GM18868 (cell line): ENCODE measurements at regions not wholly inside any gene's neighbourhood (a gene's known extent, or its start where the extent isn't known, plus 50 kb on each side); places are given as distances from the start of the nearest gene placed in this dataset.

ENCODE experiments used
- ATAC-seq: cut with Tn5 transposase; IDR thresholded peaks from one replicate; pipeline ENCODE4 v1.9.1; 2021; ENCODE audit warnings: mild to moderate bottlenecking, moderate library complexity; ENCODE audit not compliant: unreplicated experiment

DNA sequence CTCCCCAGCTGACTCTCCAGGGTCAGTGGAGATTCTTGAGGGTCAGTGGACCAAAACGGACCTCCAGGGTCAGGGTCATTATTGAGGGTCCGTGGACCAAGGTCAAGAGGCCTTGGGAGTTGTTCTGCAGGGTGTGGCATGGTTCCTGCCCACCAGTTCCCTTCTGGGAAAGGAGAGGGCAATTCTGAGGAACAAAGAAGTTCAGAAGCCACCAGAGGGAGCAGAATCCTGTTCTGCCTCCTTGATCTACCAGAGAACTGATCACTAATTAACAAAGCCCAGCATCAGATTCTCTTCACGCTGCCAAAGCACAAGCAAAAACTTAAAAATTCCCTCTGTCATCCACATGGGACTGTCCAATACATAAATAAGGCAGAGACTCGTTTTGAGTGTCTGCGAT lies 263.4 kb downstream of the DHX35 start:
- no peak for ATAC-seq

DNA sequence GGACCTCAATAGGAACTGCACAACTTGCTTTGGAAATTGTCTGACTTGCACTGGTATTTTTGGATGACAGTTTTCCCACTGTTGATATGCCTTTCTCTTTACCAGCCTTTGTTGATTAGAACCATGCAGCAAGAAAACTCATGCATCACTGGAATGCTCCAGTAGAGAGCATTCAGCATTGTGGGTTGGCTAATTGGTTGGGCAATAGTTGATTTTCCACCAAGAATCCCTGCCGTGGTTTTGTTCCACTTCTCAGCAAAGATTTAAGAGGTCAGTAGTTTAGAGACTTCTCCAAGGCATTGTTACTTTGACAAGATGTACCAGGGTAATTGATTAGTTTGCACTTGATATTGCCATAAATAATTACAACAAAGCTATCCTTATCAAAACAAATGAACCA lies 260.0 kb downstream of the DHX35 start:
- ATAC-seq, result no peak

DNA sequence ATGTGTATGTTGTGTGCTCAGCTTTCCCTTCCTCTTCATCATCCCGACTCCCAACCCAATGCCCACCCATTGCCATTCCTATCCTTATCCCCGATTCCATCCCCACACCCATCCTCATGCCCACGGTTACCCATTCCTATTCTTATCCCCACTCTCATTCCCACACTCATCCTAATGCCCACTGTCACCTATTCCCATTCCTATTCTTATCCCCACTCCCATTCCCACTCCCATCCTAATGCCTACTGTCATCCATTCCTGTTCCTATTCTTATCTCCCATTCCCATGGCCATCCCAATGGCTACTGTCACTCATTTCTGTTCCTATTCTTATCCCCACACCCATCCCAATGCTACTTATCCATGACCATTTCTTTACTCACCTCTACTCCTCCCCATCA lies 254.1 kb downstream of the DHX35 start:
- no peak for ATAC-seq

DNA sequence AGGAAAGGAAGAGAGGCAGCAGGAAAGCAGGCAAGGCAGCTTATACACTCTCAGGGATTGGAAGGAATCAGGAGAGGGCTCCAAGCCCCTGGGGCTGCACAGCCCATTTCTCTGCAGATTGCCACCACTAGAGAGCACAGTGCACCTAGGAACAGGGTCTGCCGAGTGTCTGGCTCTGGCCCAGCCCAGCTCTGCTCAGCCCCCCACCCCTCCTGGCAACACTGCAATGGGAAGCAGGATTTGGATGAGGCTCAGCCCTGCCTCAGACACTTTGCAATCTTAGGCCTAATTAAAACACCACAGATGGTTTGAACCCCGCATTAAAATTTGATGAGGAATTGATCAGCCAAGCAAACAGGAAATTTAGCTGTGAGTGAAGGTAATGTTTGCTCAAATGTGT lies 252.7 kb downstream of the DHX35 start:
- no peak for ATAC-seq

DNA sequence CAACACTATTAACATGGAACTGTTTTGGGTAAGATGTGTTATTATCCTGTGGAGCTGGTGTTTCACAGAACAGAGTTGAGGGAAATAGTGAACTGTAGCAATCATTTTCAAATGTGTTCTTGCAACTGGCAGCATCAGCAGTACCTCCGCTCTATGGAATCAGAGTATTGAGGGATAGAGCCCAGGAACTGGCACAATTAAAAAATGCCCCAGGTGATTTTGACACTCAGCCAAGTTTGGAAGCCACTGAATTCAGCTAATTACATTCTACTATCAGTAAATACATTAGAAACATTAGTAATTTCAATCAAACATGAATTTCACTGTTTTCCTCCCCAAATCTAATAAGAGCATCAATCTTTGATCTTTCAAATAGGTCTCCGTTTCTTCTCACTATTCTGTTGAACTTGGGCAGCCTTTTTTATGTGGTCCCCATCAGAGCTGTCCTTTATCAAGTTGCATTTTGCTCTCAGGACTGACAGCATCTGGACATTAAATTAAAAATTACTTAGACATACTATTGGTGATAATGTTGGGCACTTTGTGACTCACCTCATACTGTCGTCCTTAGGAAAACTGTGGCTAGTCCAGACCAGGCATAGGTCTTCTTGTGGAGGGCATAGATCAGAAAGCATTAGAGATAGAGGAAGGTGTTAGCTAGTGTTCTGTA lies 251.5 kb downstream of the DHX35 start:
- no peak for ATAC-seq

DNA sequence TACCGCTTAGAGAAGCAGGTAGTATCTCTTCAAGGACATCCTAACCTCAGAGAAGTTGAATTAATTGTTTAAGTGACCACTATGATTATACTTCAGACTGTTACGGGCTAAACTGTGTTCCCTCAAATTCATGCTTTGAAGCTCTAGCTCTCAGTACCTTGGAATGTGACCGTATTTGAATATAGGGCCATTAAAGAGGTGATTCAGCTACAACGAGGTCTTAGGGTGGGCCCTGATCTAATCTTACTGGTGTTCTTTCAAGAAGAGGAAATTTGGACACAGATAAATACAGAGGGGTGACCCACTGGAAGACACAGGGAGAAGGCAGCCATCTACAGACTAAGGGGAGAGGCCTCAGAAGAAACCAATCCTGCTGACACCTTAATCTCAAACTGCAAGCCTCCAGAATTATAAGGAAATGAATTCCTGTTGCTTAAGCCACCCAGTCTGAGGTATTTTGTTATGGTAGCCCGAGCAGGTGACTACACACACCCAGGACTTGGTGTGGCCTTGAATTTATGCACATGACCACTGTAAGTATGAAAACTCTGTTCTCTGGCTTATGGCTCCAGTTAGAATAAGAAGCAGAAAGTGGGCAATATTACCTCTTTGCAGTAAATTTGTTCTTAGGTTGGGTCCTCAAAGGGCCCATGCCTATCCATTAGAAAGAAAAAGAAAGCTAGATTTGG lies 249.1 kb downstream of the DHX35 start:
- ATAC-seq, result no peak

DNA sequence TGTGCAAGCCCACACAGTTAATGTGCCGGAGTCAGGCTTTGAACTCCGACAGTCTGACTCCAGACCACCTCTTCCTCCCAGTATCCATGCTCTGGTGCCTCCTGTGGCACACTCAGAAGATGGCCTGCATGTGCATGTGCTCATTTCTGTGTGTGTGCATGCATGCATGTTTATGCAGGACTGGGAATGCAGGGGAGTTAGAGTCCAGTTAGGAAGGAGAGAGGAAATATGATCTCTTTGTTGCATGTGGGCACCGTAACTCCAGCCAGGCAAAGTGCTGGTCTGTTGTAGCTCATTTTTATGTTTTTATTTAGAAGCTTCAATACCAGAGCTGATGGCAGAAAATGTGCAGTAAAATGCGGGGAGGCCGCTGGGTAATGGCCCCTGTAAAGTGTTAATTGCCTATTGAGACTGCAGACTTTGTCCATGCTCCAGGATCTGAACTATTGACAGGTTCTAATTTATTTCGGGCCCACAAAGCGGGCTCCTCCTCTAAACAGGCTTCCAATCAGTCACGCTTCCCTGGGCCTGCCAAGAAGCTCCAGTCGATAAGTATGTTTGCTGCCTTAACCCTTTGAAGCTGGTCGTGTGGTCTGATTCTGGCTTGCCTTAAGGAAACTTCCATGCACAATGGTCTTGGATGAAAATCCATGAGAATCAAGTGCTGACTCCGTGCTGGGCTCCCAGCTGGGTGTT lies 248.3 kb downstream of the DHX35 start:
- no peak for ATAC-seq

DNA sequence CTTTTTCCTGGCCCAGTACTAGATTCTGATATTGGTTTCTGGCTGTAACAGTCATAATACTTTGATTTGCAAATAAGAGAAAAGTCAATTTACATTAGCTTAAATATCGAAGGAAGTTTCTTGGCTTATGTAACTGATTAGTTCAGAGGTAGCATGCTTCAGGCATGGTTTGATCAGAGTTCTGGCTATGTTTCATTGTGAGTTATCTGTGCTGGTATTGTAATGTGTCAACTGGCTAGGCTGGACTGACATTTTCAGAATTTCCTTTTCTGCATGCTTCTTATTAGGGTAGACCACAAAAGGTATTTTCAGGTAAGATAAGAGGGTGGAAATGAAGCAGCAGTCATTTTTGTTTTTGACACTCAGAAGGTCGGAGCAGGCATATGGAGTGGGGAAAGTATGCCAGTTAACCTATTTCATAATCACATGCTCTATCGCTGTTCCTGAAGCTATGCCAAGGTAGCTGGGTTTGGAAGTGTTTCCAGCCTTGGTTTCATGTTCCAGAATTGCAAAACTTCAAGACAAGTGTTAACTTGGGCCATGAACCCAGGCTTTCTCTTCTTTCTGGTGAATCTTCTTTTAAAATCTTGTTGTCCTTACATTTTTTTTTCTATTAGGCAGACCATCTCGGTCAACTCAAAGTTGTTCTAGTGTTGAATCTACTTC lies 244.9 kb downstream of the DHX35 start:
- ATAC-seq, result no peak

DNA sequence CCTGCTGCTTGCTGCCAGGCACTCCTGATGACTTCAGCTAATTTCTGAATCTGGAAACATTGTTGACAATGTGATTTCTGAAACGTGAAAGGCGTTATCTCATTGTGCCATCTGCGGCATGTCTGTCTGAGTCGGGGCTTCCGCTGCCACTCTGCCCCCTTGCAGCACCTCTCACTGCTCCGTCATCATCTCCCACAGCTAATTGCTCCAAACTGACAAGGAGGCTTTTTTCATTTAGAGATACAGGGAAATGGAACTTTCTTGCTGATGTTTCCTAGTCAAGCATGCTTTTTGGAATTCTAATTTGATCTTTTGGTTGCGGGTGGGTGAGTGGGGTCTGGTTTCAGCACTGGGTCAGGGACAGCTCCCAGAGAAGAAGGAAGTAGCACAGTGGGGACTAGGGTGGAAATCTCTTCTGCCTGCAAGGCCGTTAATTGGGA lies 233.5 kb downstream of the DHX35 start:
- no peak for ATAC-seq

DNA sequence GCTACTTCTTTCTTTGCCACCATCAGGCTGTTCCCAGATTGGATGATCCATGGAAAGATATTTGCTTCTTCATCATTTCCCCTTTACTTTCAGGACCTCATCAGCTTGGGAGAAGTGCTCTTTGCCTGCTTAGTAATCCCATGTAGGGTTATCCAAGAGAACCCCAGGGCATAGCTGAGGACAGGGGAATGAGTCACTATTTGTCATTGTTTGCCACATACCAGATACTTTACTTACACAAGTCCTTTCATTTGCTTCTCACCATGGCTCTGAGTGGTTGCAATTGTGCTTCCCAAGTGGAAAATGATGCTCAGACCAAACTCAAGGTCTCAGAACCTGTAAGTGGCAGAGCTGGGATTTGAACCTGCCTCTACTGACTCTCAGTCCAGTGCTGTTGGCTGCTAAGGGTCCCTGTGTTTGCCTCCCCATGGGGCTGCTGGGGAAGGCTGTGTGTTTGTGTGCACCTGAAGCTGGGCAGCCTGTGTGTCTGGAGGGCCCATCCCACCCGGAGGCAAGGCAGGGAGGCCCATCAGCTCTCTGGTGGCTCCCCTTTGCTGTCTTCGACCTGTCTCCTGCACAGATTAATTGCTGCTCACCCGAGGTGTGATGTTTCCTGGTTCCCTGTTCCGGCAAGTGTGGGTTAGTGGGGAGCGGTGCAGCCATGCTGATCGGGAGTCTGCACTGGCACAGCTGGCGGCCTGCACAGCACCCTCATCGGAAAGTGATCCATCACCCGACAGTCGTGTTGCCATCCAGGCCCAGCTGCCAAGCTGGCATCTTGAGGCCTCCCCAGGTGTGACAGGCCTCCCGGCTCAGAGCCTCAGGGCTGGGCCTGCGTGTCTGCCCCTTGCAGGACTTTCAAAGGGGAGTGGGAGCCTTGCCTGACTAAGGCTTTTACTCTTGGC lies 228.8 kb downstream of the DHX35 start:
- no peak for ATAC-seq

DNA sequence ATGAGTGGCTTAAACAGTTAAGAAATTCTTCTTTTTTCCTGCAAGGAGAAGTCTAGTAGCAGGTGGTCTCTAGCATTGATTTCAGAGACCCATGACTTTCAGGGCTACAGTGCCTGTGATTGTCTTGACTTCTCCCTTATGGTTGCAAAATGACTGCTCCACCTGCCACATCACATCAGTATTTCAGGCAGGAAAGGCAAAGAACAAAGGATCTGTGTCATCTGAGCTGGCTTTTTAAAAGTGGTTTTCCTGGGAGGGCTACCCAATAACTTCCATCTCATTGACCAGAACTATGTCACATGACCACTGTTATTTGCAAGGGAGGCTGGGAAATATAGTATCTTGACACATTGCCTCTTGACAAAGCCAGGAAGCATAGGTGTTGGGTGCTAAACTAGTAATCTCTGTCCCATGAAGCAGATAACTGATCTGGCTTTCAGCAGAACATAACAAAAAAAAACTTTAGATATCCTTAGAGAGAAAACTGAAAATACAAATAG lies 226.2 kb downstream of the DHX35 start:
- ATAC-seq, result no peak

DNA sequence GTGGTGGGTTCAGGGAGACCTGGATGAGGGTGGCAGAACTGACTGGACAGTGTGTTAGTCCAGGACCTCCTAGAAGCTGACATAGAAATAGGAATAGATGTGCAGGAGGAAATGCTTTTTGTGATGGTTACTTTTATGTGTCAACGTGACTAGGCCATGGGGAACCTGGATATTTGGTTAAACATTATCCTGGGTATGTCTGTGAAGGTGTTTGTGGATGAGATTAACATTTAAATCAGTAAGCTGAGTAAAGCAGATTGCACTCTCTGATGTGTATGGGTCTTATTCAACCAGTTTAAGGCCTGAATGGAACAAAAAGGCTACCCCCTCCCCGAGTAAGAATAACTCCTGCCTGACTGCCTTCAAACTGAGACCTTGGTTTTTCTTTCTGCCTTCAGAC lies 219.3 kb downstream of the DHX35 start:
- no peak for ATAC-seq

DNA sequence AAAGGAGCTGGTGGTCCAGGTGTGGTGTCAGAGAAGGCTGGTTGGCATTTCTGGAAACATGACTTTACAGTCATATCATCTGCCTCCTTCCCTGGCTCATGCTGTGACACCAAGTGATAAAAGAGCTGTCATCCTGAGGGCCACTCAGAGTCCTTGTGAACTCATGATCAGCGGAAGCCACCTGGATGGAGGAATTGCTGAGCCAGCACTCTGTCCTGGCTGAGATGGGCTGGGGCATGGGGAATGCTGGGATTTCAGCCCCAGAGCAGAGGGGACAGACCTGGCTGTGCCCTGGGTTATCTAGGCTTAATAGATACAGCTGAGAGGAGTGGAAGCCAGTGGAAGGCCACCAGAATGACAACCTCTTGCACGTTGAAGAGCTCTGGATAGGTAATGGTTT lies 214.3 kb downstream of the DHX35 start:
- no peak for ATAC-seq

DNA sequence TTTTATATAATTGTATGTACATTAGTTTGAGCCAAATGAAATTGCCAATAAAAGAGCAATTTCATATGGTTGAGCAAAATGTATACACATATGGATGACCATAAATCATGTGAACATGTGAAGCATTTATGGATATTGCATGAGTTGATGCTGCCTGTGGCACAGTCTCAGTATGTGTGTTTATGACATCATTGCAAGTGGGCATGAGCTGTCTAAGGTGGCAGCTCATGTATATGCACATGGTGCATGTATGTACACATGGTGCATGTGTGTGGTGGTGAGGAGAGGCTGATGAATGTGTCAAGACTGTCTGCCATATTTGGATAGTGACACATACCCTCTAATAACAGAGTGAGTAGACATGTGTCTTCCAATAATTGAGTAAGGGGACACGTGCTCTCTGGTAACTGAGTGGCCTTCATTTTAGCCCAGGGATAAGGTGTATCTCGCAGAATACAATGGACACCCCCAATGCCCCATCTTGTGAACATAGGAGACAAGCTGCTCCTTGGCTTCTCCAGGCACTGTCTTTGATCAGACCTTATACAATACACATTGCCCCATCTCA lies 208.8 kb downstream of the DHX35 start:
- no peak for ATAC-seq

DNA sequence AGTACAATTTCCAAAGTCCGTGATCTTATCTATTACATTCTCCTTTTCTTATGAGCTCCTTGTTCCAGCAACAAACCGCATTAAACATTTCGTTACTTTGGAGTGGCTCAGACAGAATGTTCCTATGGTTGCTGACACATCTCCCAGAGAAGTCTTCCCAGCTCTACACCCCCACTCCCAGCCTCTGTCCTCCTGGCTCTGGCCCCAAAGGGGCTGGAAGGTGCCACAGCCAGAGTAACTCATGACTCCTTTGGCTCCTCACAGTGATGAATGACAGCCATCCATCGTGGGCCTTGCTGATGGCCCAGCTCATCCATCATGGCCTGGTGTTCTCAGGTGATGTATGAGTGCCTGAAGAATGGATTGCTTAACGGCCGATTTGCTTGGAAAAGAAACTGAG lies 203.0 kb downstream of the DHX35 start:
- no peak for ATAC-seq

DNA sequence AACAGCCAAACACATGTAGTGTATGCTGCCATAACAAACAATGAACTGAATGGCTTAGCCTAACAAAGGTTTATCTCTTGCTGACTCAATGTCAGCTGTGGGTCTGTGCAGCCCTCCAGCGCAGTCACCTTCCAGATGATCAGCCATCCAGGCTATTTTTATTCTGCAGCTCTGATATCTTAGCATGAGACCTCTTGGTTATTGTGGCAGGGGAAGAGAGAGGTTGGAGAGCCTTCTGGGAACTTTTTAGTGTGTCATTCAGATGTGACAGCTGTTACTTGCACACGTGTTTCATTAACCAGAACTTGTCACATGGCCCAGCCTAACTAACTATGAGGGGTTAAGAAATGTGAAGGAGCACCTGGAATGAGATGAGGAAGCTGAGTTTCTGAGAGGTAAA lies 202.5 kb downstream of the DHX35 start:
- no peak for ATAC-seq

DNA sequence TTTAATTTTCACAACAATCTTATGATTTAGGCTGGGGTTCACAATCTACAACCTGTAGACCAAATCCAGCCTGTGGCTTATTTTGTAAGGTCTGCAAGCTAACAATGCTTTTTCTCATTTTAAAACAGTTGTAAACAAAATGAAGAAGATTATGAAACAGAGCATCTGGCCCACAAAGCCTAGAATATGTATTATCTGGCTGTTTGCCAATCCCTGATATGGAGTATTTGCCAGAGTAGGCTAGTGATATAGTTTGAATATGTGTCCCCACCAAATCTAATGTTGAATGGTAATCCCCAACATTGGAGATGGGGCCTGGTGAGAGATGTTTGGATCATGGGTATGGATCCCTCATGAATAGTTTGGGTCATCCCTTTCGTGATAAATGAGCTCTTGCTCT lies 201.8 kb downstream of the DHX35 start:
- ATAC-seq, result no peak

DNA sequence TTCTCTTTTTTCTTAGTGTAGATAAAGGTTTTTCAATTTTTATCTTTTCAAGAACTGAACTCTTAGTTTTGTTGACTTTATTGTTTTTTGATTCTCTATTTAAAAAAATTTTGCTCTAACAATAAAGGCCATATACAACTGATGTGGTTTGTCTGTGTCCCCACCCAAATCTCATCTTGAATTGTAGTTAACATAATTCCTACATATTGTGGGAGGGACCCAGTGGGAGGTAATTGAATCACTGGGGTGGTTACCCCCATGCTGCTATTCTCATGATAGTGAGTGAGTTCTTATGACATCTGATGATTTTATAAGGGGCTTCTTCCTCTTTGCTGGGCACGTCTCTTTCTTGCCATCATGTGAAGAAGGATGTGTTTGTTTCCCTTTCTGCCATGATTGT lies 199.8 kb downstream of the DHX35 start:
- no peak for ATAC-seq

DNA sequence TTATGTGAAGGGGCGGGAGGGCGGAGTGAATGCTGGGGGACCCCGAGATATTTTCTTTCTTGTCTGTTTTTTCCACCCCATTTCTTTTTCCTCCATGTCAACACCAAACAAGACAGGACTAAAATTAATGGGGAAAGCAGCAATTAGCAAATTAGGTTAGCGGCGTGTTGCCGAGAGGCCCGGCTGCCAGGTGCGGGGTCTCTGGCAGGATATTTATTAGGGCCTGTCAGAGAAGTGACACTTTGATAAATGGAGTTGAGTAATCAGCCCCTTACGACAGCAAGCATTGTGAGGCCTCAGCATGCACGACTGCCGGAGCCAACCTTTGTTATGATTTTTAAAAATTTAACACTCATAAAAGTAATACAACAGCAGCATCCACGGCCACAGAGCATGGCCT lies 193.8 kb downstream of the DHX35 start:
- no peak for ATAC-seq

DNA sequence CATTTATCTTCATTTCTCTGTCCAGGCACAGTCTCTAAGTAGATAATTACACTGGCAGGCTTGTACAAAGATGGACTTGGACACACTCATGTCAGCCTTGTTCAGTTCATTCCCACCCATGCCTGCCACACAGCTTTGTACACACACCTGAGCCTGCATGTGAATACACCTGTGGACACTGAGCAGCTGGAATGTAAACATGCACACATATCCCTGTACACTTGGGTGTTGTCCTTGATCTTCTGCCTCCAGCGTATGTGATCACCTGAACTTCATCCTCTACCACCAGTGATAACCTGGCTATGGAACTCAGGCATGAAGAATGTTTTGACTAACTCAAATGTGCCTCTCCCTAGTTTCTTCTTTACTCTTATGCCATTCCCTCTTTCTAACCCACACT lies 190.6 kb downstream of the DHX35 start:
- ATAC-seq, result no peak
